ENCODE measurements at regions not wholly inside any gene's neighbourhood (a gene's known extent, or its start where the extent isn't known, plus 50 kb on each side); places are given as distances from the start of the nearest gene placed in this dataset.

- Mint-ChIP-seq H3K27ac (ENCODE audit: low read depth, unreplicated experiment) (no peak overlapping the region), H3K36me3 (ENCODE audit: insufficient read depth, unreplicated experiment) (no peaks in the 10 kb centered on the region), H3K4me1 (ENCODE audit: insufficient read depth, unreplicated experiment) (no peaks in the 10 kb centered on the region), H3K27me3 (ENCODE audit: insufficient read depth, unreplicated experiment) (no peaks in the 10 kb centered on the region), H3K4me3 (ENCODE audit: unreplicated experiment) (no peak overlapping the region), H3K9me3 (ENCODE audit: unreplicated experiment) (no peaks in the 10 kb centered on the region)
- ChIA-PET POLR2A (no interaction called here), CTCF (interaction anchor here (0.6 to 1.2 kb wide), 4 partner anchors 21 to 440 kb away, joined by 3 to 4 read pairs (median 3); no protein-coding TSS in a partner anchor)
- intact Hi-C loops (cut with micrococcal nuclease) = no loop called here
- no TSS peak for BruUV-seq (replicated peaks)
- DNase-seq (ENCODE audit: unreplicated experiment) = no peak
- TF ChIP-seq CTCF (IDR thresholded peaks at IDR 0.05; ENCODE audit: unreplicated experiment) = no peak
Measured at GRCh38 chr6:132135409-132135808, 184.2 kb upstream of the CCN2 start.

- Mint-ChIP-seq H3K27ac (ENCODE audit: low read depth, unreplicated experiment) (no peak overlapping the region), H3K36me3 (ENCODE audit: insufficient read depth, unreplicated experiment) (no peaks in the 10 kb centered on the region), H3K4me1 (ENCODE audit: insufficient read depth, unreplicated experiment) (no peaks in the 10 kb centered on the region), H3K4me3 (ENCODE audit: unreplicated experiment) (no peak overlapping the region), H3K9me3 (ENCODE audit: unreplicated experiment) (no peaks in the 10 kb centered on the region), H3K27me3 (ENCODE audit: insufficient read depth, unreplicated experiment) (no peaks in the 10 kb centered on the region)
- no TSS peak for BruUV-seq (replicated peaks)
- intact Hi-C loops (cut with micrococcal nuclease) = no loop called here
- TF ChIP-seq CTCF (IDR thresholded peaks at IDR 0.05; ENCODE audit: unreplicated experiment) = no peak
- no peak for DNase-seq (ENCODE audit: unreplicated experiment)
- POLR2A ChIA-PET = no interaction called here
- CTCF ChIA-PET = interaction anchor here (0.6 to 1.4 kb wide), 4 partner anchors 12 to 92 kb away, joined by 3 to 5 read pairs (median 4); no protein-coding TSS in a partner anchor
Measured at GRCh38 chr6:132133736-132134445, 182.7 kb upstream of the CCN2 start.

GRCh38 chr6:132132924-132133639 is 181.9 kb upstream of the CCN2 start:
- no peaks in the 10 kb centered on the region for H3K4me1 Mint-ChIP-seq (ENCODE audit: insufficient read depth, unreplicated experiment)
- no TSS peak for BruUV-seq (replicated peaks)
- H3K27ac Mint-ChIP-seq (ENCODE audit: low read depth, unreplicated experiment) = no peak overlapping the region
- ChIA-PET CTCF (interaction anchor here (1.0 to 1.4 kb wide), 2 partner anchors 11 to 17 kb away, joined by 3 to 5 read pairs; no protein-coding TSS in a partner anchor), POLR2A (no interaction called here)
- H3K27me3 Mint-ChIP-seq (ENCODE audit: insufficient read depth, unreplicated experiment) = no peaks in the 10 kb centered on the region
- no peak for DNase-seq (ENCODE audit: unreplicated experiment)
- intact Hi-C loops (cut with micrococcal nuclease) = no loop called here
- no peaks in the 10 kb centered on the region for H3K9me3 Mint-ChIP-seq (ENCODE audit: unreplicated experiment)
- no peak overlapping the region for H3K4me3 Mint-ChIP-seq (ENCODE audit: unreplicated experiment)
- H3K36me3 Mint-ChIP-seq (ENCODE audit: insufficient read depth, unreplicated experiment) = no peaks in the 10 kb centered on the region
- no peak for TF ChIP-seq CTCF (IDR thresholded peaks at IDR 0.05; ENCODE audit: unreplicated experiment)

GRCh38 chr6:132132422-132132821 is 181.2 kb upstream of the CCN2 start:
- no peak for TF ChIP-seq CTCF (IDR thresholded peaks at IDR 0.05; ENCODE audit: unreplicated experiment)
- Mint-ChIP-seq H3K27ac (ENCODE audit: low read depth, unreplicated experiment) (no peak overlapping the region), H3K27me3 (ENCODE audit: insufficient read depth, unreplicated experiment) (no peaks in the 10 kb centered on the region), H3K36me3 (ENCODE audit: insufficient read depth, unreplicated experiment) (no peaks in the 10 kb centered on the region), H3K4me1 (ENCODE audit: insufficient read depth, unreplicated experiment) (no peaks in the 10 kb centered on the region), H3K4me3 (ENCODE audit: unreplicated experiment) (no peak overlapping the region), H3K9me3 (ENCODE audit: unreplicated experiment) (peaks cover 2% of the 10 kb centered on the region)
- DNase-seq (ENCODE audit: unreplicated experiment) = no peak
- ChIA-PET CTCF (interaction anchor here (1.0 kb wide), 1 partner anchor 8 kb away, joined by 3 read pairs; no protein-coding TSS in a partner anchor), POLR2A (no interaction called here)
- no TSS peak for BruUV-seq (replicated peaks)
- intact Hi-C loops (cut with micrococcal nuclease) = no loop called here
